ENCODE measurements at regions not wholly inside any gene's neighbourhood (a gene's known extent, or its start where the extent isn't known, plus 50 kb on each side); places are given as distances from the start of the nearest gene placed in this dataset.

- no peak overlapping the region for H3K4me3 ChIP-seq (ENCODE audit: low read length)
- H3K9ac ChIP-seq (ENCODE audit: low read length) = no peak overlapping the region
- H3K27me3 ChIP-seq (ENCODE audit: insufficient read depth, low read depth, low read length) = no peaks in the 10 kb centered on the region
- TF ChIP-seq EZH2 (IDR thresholded peaks at IDR 0.05; ENCODE audit: borderline replicate concordance, insufficient read depth, low read length, poor library complexity, severe bottlenecking) = no peak
- TF ChIP-seq CTCF (IDR thresholded peaks at IDR 0.05; ENCODE audit: poor library complexity, severe bottlenecking) = no peak
- no peak for TF ChIP-seq TAF1 (IDR thresholded peaks at IDR 0.05; ENCODE audit: low read depth)
- no peak for TF ChIP-seq POLR2AphosphoS5 (IDR thresholded peaks at IDR 0.05)
- no peak for TF ChIP-seq SMC3 (conservative IDR thresholded peaks at IDR 0.05; ENCODE audit: poor library complexity)
- TF ChIP-seq RAD21 (conservative IDR thresholded peaks at IDR 0.05) = no peak
- TF ChIP-seq REST (IDR thresholded peaks at IDR 0.05; ENCODE audit: borderline replicate concordance) = no peak
- no peak for TF ChIP-seq EP300 (conservative IDR thresholded peaks at IDR 0.05; ENCODE audit: poor library complexity, severe bottlenecking)
- no peak for TF ChIP-seq MXI1 (conservative IDR thresholded peaks at IDR 0.05; ENCODE audit: poor library complexity, severe bottlenecking)
- H3K4me2 ChIP-seq (ENCODE audit: low read length) = no peak overlapping the region
- H4K20me1 ChIP-seq (ENCODE audit: insufficient read depth) = no peaks in the 10 kb centered on the region
- H3K9me3 ChIP-seq (ENCODE audit: low read length) = no peaks in the 10 kb centered on the region
- no peaks in the 10 kb centered on the region for H3K36me3 ChIP-seq (ENCODE audit: insufficient read depth, low read length)
- no peaks in the 10 kb centered on the region for H3F3A ChIP-seq (ENCODE audit: insufficient read depth, low read length, poor library complexity, severe bottlenecking)
- no peak overlapping the region for H2AFZ ChIP-seq (ENCODE audit: low read depth, low read length)
- no peak overlapping the region for H3K27ac ChIP-seq (ENCODE audit: low read length)
- no peaks in the 10 kb centered on the region for H3K79me2 ChIP-seq (replicated peaks; ENCODE audit: insufficient read depth, low read length)
- H3K9me2 ChIP-seq (ENCODE audit: insufficient read depth, low read length) = no peaks in the 10 kb centered on the region
Measured at GRCh38 chr17:74104921-74105320, 98.6 kb upstream of the RPL38 start.

- Histone ChIP-seq H3K9ac (ENCODE audit: low read length) (no peak overlapping the region), H3K79me2 (replicated peaks; ENCODE audit: insufficient read depth, low read length) (no peaks in the 10 kb centered on the region), H3F3A (ENCODE audit: insufficient read depth, low read length, poor library complexity, severe bottlenecking) (no peaks in the 10 kb centered on the region), H3K9me3 (ENCODE audit: low read length) (no peaks in the 10 kb centered on the region), H3K27ac (ENCODE audit: low read length) (no peak overlapping the region), H3K9me2 (ENCODE audit: insufficient read depth, low read length) (no peaks in the 10 kb centered on the region), H4K20me1 (ENCODE audit: insufficient read depth) (no peaks in the 10 kb centered on the region), H3K4me2 (ENCODE audit: low read length) (no peak overlapping the region), H3K27me3 (ENCODE audit: insufficient read depth, low read depth, low read length) (no peaks in the 10 kb centered on the region), H3K4me3 (ENCODE audit: low read length) (no peak overlapping the region), H3K36me3 (ENCODE audit: insufficient read depth, low read length) (no peaks in the 10 kb centered on the region), H2AFZ (ENCODE audit: low read depth, low read length) (no peak overlapping the region)
- TF ChIP-seq TAF1 (IDR thresholded peaks at IDR 0.05; ENCODE audit: low read depth) (no peak), SMC3 (conservative IDR thresholded peaks at IDR 0.05; ENCODE audit: poor library complexity) (no peak), EZH2 (IDR thresholded peaks at IDR 0.05; ENCODE audit: borderline replicate concordance, insufficient read depth, low read length, poor library complexity, severe bottlenecking) (no peak), REST (IDR thresholded peaks at IDR 0.05; ENCODE audit: borderline replicate concordance) (no peak), EP300 (conservative IDR thresholded peaks at IDR 0.05; ENCODE audit: poor library complexity, severe bottlenecking) (no peak), RAD21 (conservative IDR thresholded peaks at IDR 0.05) (no peak), CTCF (IDR thresholded peaks at IDR 0.05; ENCODE audit: poor library complexity, severe bottlenecking) (no peak), MXI1 (conservative IDR thresholded peaks at IDR 0.05; ENCODE audit: poor library complexity, severe bottlenecking) (no peak), POLR2AphosphoS5 (IDR thresholded peaks at IDR 0.05) (no peak)
Measured at GRCh38 chr17:74107107-74107506, 96.4 kb upstream of the RPL38 start.

All from neural cell (in vitro differentiated cells).